ENCODE measurements at regions not wholly inside any gene's neighbourhood (a gene's known extent, or its start where the extent isn't known, plus 50 kb on each side); places are given as distances from the start of the nearest gene placed in this dataset.

- no peak overlapping the region for H3K4me3 ChIP-seq (ENCODE audit: low read depth, low read length)
- no peak for DNase-seq (ENCODE audit: low read depth)
Observed at GRCh38 chr13:26968431-26969341, 202.9 kb downstream of the USP12 start.

DNA sequence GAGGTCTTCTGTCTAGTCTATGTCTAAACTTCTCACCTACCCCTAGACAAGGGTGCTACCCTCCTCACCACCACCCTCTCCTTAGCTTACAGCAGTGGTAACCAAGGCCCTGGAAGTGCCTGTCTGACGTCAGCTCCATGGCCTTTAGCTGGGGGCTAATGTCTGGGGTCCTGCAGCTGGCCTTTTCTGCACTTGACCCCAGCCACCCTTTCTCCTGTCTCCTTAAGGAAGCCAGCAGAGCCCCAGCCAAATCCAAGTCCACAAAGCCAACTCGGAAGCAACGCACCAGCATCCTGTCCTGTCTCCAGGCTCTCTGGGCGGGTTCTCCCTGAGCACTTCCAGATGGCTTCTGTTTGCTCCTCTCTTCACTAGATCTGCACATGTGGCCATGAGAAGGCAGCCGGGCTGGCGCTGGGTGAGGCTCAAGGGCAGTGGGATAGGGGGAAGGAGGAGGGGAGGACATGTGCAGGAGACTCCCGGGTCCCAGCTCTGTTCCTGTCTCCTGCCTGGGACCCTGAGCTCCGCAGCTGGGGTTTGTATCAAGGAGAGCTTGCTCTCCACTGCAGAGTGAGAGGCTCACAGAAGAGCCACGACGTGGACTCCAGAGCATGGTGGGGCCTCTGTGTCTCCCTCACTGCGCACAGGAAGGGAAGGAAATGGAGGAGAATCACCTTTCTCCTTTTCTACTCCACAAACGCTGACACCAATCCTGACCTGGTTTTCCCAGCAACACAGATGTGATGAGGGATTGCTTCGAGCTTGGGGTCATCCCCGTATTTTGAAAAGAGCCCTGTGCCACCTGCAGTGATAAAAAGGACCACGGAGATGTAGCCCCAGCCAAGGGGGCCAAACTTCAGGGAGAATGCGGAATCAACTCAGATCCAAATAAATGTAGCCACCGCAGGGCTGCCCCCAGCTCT is 204.2 kb downstream of the USP12 start:
- DNase-seq (ENCODE audit: low read depth) = no peak
- H3K4me3 ChIP-seq (ENCODE audit: low read depth, low read length) = no peak overlapping the region

DNA sequence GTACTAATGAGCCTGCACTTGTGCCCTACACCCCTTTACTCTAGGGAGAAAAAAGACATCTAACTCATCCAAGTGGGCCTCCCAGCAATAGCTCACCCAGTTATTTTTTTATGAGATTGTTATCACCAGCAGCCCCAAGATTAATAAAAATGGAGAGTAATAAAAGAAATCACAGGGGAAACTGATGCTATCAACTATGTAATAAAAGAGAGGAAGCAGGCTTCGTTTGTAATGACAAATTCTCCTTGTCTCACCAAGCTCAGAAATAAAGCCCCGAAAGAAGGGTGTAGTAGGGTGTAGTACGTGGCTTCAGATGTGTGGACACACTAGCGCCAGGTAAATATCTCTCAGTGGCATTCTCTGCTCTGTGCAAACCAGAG is 204.9 kb downstream of the USP12 start:
- no peak for DNase-seq (ENCODE audit: low read depth)
- no peak overlapping the region for H3K4me3 ChIP-seq (ENCODE audit: low read depth, low read length)

GRCh38 chr13:26965952-26966700 is 205.5 kb downstream of the USP12 start:
- DNase-seq (ENCODE audit: low read depth) = peak; percentile 76
- H3K4me3 ChIP-seq (ENCODE audit: low read depth, low read length) = no peak overlapping the region

DNA sequence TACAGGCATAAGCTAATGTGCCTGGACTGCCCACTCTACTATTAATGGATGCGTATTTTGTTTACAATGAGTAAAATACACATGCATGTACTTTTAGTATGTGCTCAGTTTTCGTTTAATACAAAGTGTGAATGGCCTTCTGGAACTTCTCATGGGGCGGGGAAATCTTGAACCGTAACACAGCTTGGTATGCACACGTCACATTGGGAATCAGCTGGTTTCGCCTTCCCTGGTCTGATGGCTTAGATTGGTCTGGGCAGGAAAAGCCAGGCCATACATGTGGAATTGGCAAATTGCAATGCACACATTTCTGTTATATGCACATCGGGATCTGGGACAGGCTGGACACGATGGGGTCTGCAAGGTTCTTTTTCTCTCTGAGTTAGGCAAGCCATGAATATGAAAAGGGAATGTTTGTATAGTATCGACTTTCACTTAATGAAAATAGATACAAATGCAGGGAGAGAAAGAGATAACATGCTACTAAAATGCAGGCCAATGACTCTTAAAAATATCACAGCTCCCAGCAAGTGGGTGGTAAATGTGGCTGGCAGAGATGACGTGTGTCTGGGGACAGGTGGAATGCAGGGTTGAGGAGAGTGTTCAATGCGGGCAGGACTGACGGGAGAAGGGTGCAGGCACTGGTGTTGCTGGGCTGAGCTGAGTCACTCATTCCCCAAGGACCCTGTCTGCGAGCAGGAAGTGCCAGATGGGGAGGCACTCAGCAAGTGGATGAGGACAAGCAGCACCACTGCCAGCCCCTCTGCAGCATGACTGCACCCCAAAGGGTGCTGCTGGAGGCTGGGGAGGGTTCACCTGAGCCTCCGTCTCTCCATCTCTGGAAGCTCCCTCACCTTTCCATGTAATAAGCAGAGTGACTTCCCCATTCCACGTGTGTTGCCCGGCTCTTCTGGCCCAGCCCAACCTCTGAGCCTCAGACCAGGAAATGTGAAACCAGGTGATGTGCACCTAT is 204.0 kb upstream of the GPR12 start:
- H3K4me3 ChIP-seq (ENCODE audit: low read depth, low read length) = no peak overlapping the region
- DNase-seq (ENCODE audit: low read depth) = peak; percentile 39

DNA sequence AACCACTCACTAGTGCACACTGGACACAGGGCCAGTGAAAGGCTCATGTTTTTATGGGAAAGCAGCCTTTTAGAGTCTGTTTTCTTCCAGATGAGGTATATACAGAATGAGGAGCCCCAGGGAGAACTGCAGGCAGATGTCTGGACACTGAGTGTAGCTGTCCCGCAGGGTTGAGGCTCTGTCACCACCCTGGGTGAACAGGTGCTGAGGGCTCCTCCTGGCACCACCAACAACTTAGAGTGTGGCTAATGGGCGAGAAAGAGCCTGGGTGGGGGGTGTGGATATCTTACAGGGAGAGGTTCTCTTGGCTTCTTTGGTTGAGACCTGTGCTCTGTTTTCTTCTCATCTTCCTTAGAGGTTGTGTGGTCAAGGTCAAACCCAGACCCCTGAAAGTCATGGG is 202.1 kb upstream of the GPR12 start:
- DNase-seq (ENCODE audit: low read depth) = no peak
- H3K4me3 ChIP-seq (ENCODE audit: low read depth, low read length) = no peak overlapping the region

GRCh38 chr13:26961890-26962615 is 201.5 kb upstream of the GPR12 start:
- no peak overlapping the region for H3K4me3 ChIP-seq (ENCODE audit: low read depth, low read length)
- no peak for DNase-seq (ENCODE audit: low read depth)

- H3K4me3 ChIP-seq (ENCODE audit: low read depth, low read length) = no peak overlapping the region
- DNase-seq (ENCODE audit: low read depth) = no peak
Observed at GRCh38 chr13:26957182-26957581, 196.6 kb upstream of the GPR12 start.

DNA sequence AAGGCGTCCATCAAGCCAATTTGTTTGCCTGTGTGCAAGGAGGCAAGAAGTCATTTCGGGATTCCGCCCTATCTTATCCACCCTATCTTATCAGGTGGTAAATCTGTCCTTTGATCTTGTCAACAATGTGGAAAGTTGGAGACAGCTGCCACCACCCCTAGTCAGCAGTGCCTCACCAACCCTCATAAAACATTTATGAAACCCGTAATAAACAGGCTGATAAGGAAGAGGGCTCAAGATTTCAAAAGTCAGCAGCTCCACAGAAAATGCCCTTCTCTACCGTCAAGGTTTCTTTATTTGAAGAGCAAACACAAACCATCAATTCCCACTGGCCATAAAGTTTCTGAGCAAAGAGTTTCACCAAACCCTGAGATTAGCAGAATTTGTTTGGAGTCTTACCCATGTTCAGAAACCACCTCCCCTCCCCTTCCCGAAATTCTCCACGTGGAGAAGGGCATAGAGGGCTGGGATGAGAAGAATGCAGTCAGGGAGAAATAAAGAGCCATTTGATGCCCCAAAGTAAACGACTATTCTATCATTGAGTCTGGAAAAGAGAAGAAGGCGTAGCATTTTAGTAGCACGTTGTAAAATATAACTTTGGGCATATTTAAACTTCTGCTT is 196.0 kb upstream of the GPR12 start:
- no peak overlapping the region for H3K4me3 ChIP-seq (ENCODE audit: low read depth, low read length)

GRCh38 chr13:26954976-26955375 is 194.4 kb upstream of the GPR12 start:
- no peak for DNase-seq (ENCODE audit: low read depth)
- H3K4me3 ChIP-seq (ENCODE audit: low read depth, low read length) = no peak overlapping the region

More for the DNA sequence above, 196.0 kb upstream of the GPR12 start:
- DNase-seq (ENCODE audit: low read depth) = no peak

GRCh38 chr13:26953291-26953690 is 192.7 kb upstream of the GPR12 start:
- no peak overlapping the region for H3K4me3 ChIP-seq (ENCODE audit: low read depth, low read length)
- DNase-seq (ENCODE audit: low read depth) = no peak

DNA sequence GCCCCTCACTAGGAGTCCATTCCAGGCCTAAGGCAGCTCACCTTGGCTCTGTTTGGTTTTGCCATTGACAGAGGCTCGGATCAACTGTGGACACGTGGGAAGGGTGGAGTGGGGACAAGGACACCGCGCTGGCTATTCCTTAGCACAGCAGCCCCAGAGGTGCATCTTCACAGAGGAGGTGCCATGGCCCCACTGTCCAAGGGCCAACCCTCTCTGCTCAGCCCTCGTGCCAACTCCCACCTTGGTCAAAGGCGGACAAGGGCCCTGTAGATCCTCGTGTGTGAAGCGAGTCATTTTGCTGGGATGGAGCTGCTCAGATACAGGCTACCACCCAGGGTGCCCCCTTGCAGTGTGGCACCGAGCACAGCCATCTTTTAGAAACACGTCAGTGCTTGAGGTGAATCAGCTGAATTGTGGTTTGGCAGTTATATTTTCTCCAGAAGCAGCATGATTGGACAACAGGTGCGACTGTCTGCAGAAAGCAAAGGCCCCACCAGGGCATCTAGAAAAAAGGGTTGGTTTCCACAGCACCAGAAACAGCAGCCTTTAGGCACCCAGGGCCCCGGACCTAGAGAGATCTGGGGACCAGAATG is 192.1 kb upstream of the GPR12 start:
- H3K4me3 ChIP-seq (ENCODE audit: low read depth, low read length) = no peak overlapping the region
- no peak for DNase-seq (ENCODE audit: low read depth)

DNA sequence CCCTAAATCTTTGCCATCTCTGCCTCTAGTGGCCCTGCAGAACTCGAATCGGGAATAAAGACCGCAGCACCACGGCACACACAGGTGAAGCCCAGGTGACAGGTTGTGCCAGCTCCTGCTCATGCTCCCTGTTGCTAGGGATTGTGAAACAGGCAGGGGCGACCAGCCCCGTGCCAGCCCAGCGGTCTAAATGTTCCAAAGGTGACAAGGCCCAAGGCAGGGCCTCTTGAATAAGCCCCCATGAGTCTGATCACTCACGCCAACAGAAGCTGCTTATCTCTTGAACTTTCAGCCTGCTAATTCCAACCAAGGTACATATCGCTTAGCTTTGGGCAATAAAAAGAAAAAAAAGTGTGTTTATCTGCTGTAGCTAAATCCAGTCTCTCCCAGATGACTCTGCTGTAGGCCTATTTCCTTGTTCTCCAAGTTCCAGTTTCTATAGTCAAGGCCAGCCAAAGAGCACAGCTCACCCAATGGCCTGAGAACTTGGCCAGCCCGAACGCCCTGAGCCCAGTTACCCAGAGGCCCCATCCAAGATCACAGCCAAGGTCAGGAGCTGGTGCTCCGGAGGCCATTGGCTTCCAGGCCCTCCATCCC is 191.1 kb upstream of the GPR12 start:
- no peak overlapping the region for H3K4me3 ChIP-seq (ENCODE audit: low read depth, low read length)
- DNase-seq (ENCODE audit: low read depth) = no peak

GRCh38 chr13:26950968-26951367 is 190.4 kb upstream of the GPR12 start:
- DNase-seq (ENCODE audit: low read depth) = no peak
- H3K4me3 ChIP-seq (ENCODE audit: low read depth, low read length) = no peak overlapping the region

DNA sequence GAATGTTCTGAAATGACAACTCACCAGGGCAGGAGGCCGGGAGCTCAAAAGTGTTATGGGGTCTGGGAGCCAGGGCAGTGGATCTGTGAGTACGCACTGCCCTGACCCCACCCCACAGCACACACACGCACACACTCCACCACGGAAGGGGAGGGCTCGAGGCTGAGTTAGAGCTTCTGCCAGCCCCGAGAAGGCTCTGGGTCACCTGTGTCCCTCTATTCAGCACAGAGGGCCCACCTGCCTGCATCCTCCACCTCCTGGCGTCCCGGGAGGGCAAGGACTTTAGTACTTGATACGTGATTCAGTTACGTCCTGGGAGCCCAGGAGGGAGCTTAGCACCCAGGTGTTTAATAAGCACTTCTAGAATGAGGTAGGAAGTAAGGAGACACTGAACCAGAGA is 190.0 kb upstream of the GPR12 start:
- DNase-seq (ENCODE audit: low read depth) = no peak

GRCh38 chr13:26949701-26950502 is 189.3 kb upstream of the GPR12 start:
- no peak for DNase-seq (ENCODE audit: low read depth)
- no peak overlapping the region for H3K4me3 ChIP-seq (ENCODE audit: low read depth, low read length)

More for the DNA sequence above, 190.0 kb upstream of the GPR12 start:
- H3K4me3 ChIP-seq (ENCODE audit: low read depth, low read length) = no peak overlapping the region
